ENCODE measurements at regions not wholly inside any gene's neighbourhood (a gene's known extent, or its start where the extent isn't known, plus 50 kb on each side); places are given as distances from the start of the nearest gene placed in this dataset.

- H3K4me3 ChIP-seq (ENCODE audit: low read depth in 1 of 3, low read length in 3 of 3), result no peak overlapping the region
- H3K27me3 ChIP-seq (ENCODE audit: control insufficient read depth in 4 of 4, insufficient read depth in 4 of 4, low read length in 3 of 4), result peaks cover 0 to 7% (median 0%) of the 10 kb centered on the region in 4 donors
- H3K9me3 ChIP-seq (ENCODE audit: control insufficient read depth in 4 of 4, low read length in 3 of 4), result no peaks in the 10 kb centered on the region
- H3K4me1 ChIP-seq (ENCODE audit: control insufficient read depth in 4 of 4, insufficient read depth in 4 of 4, low read length in 3 of 4), result no peaks in the 10 kb centered on the region
- DNase-seq (ENCODE audit: low spot score), result no peak
- TF ChIP-seq REST (IDR thresholded peaks at IDR 0.05), result no peak
- TF ChIP-seq YY1 (IDR thresholded peaks at IDR 0.05), result no peak
- TF ChIP-seq FOXA1 (IDR thresholded peaks at IDR 0.05), result no peak
- TF ChIP-seq RAD21 (IDR thresholded peaks at IDR 0.05), result no peak
- TF ChIP-seq SP1 (IDR thresholded peaks at IDR 0.05), result no peak
- H3K27ac ChIP-seq (ENCODE audit: low read depth in 1 of 2, low read length in 2 of 2), result no peak overlapping the region
- H3K9ac ChIP-seq (ENCODE audit: low read depth in 1 of 2, low read length in 2 of 2), result no peak overlapping the region
- H3K36me3 ChIP-seq (ENCODE audit: control insufficient read depth in 4 of 4, insufficient read depth in 3 of 4, low read depth in 1 of 4, low read length in 3 of 4), result no peaks in the 10 kb centered on the region
- WGBS, result 79% methylated on average over 4 of the region's 4 CpGs
Observed at GRCh38 chr10:4686644-4686996, 139.4 kb upstream of the AKR1E2 start.

- no peak for DNase-seq (ENCODE audit: low spot score)
- Histone ChIP-seq H3K4me1 (ENCODE audit: control insufficient read depth in 4 of 4, insufficient read depth in 4 of 4, low read length in 3 of 4) (no peaks in the 10 kb centered on the region), H3K9me3 (ENCODE audit: control insufficient read depth in 4 of 4, low read length in 3 of 4) (no peaks in the 10 kb centered on the region), H3K36me3 (ENCODE audit: control insufficient read depth in 4 of 4, insufficient read depth in 3 of 4, low read depth in 1 of 4, low read length in 3 of 4) (no peaks in the 10 kb centered on the region), H3K4me3 (ENCODE audit: low read depth in 1 of 3, low read length in 3 of 3) (no peak overlapping the region), H3K27me3 (ENCODE audit: control insufficient read depth in 4 of 4, insufficient read depth in 4 of 4, low read length in 3 of 4) (peaks cover 0 to 7% (median 0%) of the 10 kb centered on the region in 4 donors), H3K27ac (ENCODE audit: low read depth in 1 of 2, low read length in 2 of 2) (no peak overlapping the region), H3K9ac (ENCODE audit: low read depth in 1 of 2, low read length in 2 of 2) (no peak overlapping the region)
- WGBS, result 80% methylated on average over 5 of the region's 5 CpGs
- TF ChIP-seq NR2F2 (IDR thresholded peaks at IDR 0.05) (no peak), CTCF (IDR thresholded peaks at IDR 0.05; ENCODE audit: low read depth, low read length, missing input control) (no peak), RXRA (IDR thresholded peaks at IDR 0.05) (no peak)
Observed at GRCh38 chr10:4685904-4686643, 139.9 kb upstream of the AKR1E2 start.

GRCh38 chr10:4685491-4685890 lies 140.5 kb upstream of the AKR1E2 start:
- H3K9ac ChIP-seq (ENCODE audit: low read depth in 1 of 2, low read length in 2 of 2), result no peak overlapping the region
- WGBS, result 71% methylated on average over 3 of the region's 3 CpGs
- TF ChIP-seq RAD21 (IDR thresholded peaks at IDR 0.05), result no peak
- TF ChIP-seq REST (IDR thresholded peaks at IDR 0.05), result no peak
- TF ChIP-seq FOXA1 (IDR thresholded peaks at IDR 0.05), result no peak
- TF ChIP-seq ZBTB33 (IDR thresholded peaks at IDR 0.05), result no peak
- TF ChIP-seq HNF4G (IDR thresholded peaks at IDR 0.05), result no peak
- TF ChIP-seq EGR1 (IDR thresholded peaks at IDR 0.05; ENCODE audit: low read depth in 2 of 2), result no peak
- TF ChIP-seq FOXA2 (IDR thresholded peaks at IDR 0.05), result no peak
- no peak for TF ChIP-seq NR2F2 (IDR thresholded peaks at IDR 0.05)
- no peak for TF ChIP-seq JUND (IDR thresholded peaks at IDR 0.05)
- no peak for TF ChIP-seq SP1 (IDR thresholded peaks at IDR 0.05)
- no peak for TF ChIP-seq GABPA (IDR thresholded peaks at IDR 0.05 in 1 of 2, conservative IDR thresholded peaks at IDR 0.05 in 1 of 2)
- no peak for TF ChIP-seq YY1 (IDR thresholded peaks at IDR 0.05)

More at GRCh38 chr10:4685491-4685890, 140.5 kb upstream of the AKR1E2 start:
- Histone ChIP-seq H3K9me3 (ENCODE audit: control insufficient read depth in 4 of 4, low read length in 3 of 4) (no peaks in the 10 kb centered on the region), H3K36me3 (ENCODE audit: control insufficient read depth in 4 of 4, insufficient read depth in 3 of 4, low read depth in 1 of 4, low read length in 3 of 4) (no peaks in the 10 kb centered on the region), H3K27ac (ENCODE audit: low read depth in 1 of 2, low read length in 2 of 2) (no peak overlapping the region), H3K4me3 (ENCODE audit: low read depth in 1 of 3, low read length in 3 of 3) (no peak overlapping the region), H3K4me1 (ENCODE audit: control insufficient read depth in 4 of 4, insufficient read depth in 4 of 4, low read length in 3 of 4) (no peaks in the 10 kb centered on the region), H3K27me3 (ENCODE audit: control insufficient read depth in 4 of 4, insufficient read depth in 4 of 4, low read length in 3 of 4) (peaks cover 0 to 7% (median 0%) of the 10 kb centered on the region in 4 donors)
- no peak for DNase-seq (ENCODE audit: low spot score)

Data from liver (tissue), 8 donors.